ENCODE measurements at regions not wholly inside any gene's neighbourhood (a gene's known extent, or its start where the extent isn't known, plus 50 kb on each side); places are given as distances from the start of the nearest gene placed in this dataset.
"Not testable (repeated sequence)": the region's sequence is repeated elsewhere in the genome, so short reads cannot be mapped to it uniquely, and the experiment has no call there.

DNA sequence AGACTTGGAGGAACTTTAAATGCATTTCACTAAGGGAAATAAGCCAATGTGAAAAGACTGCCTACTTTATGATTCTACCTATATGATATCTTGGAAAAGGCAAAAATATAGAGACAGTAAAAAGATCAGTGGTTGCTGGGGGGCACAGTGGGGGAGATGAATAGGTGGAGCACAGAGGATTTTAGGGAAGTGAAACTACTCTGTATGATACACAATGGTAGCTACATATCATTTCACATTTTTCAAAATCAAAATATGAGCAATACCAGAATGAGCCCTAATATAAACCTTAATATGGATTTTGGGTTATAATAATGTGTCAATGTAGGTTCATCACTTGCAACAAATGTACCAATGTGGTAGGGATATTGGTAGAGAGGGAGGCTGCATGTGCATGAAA, 161.4 kb upstream of the HTR1E start:
- no peak overlapping the region for H3K27ac ChIP-seq
- TF ChIP-seq, protein P1, sequence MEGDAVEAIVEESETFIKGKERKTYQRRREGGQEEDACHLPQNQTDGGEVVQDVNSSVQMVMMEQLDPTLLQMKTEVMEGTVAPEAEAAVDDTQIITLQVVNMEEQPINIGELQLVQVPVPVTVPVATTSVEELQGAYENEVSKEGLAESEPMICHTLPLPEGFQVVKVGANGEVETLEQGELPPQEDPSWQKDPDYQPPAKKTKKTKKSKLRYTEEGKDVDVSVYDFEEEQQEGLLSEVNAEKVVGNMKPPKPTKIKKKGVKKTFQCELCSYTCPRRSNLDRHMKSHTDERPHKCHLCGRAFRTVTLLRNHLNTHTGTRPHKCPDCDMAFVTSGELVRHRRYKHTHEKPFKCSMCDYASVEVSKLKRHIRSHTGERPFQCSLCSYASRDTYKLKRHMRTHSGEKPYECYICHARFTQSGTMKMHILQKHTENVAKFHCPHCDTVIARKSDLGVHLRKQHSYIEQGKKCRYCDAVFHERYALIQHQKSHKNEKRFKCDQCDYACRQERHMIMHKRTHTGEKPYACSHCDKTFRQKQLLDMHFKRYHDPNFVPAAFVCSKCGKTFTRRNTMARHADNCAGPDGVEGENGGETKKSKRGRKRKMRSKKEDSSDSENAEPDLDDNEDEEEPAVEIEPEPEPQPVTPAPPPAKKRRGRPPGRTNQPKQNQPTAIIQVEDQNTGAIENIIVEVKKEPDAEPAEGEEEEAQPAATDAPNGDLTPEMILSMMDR (IDR thresholded peaks at IDR 0.05), result no peak
- no peak for TF ChIP-seq POLR2A (IDR thresholded peaks at IDR 0.05)
- H3K4me3 ChIP-seq, result no peak overlapping the region
- H3K4me1 ChIP-seq, result no peaks in the 10 kb centered on the region
- no peaks in the 10 kb centered on the region for H3K36me3 ChIP-seq
- no peak for DNase-seq
- no peaks in the 10 kb centered on the region for H3K27me3 ChIP-seq
- no peaks in the 10 kb centered on the region for H3K9me3 ChIP-seq

DNA sequence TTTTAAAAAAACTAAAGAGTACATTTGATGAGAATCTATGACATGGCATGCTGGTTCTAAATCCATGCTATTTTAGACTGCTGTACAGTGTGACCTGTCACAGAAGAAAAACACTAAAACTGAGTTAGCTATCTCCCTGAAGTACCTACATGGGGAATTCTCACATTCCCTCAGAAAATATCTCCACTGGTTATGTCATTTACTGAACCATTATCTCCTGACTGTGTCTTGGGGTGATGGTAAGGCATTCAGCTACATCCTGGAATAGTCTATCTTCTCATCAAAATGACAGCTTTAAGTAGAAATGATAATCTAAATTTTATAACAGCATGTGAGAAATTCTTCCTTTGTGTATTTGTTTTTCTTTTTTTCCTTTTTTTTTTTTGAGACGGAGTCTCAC, 172.1 kb upstream of the HTR1E start:
- H3K36me3 ChIP-seq, result no peaks in the 10 kb centered on the region
- H3K27ac ChIP-seq, result no peak overlapping the region
- H3K4me3 ChIP-seq, result no peak overlapping the region
- H3K4me1 ChIP-seq, result no peaks in the 10 kb centered on the region
- H3K27me3 ChIP-seq, result no peaks in the 10 kb centered on the region
- peaks cover 0 to under 1% (median 0%) of the 10 kb centered on the region in 4 donors for H3K9me3 ChIP-seq
- no peak for DNase-seq
- TF ChIP-seq, protein P1 (IDR thresholded peaks at IDR 0.05), result no peak
- no peak for TF ChIP-seq POLR2A (IDR thresholded peaks at IDR 0.05)

DNA sequence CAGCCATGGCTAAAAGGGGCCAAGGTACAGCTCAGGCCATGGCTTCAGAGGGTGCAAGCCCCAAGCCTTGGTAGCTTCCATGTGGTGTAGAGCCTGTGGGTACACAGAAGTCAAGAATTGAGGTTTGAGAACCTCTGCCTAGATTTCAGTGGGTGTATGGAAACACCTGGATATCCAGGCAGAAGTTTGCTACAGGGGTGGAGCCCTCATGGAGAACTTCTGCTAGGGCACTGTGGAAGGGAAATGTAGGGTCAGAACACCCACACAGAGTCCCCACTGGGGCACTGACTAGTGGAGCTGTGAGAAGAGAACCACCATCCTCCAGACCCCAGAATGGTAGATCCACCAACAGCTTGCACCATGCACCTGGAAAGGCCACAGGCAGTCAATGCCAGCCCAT, 177.4 kb upstream of the HTR1E start:
- H3K4me1 ChIP-seq, H3K36me3 ChIP-seq, DNase-seq, H3K4me3 ChIP-seq, H3K27me3 ChIP-seq, H3K27ac ChIP-seq: not testable (repeated sequence)
- peaks cover 0 to 11% (median 0%) of the 10 kb centered on the region in 4 donors for H3K9me3 ChIP-seq

DNA sequence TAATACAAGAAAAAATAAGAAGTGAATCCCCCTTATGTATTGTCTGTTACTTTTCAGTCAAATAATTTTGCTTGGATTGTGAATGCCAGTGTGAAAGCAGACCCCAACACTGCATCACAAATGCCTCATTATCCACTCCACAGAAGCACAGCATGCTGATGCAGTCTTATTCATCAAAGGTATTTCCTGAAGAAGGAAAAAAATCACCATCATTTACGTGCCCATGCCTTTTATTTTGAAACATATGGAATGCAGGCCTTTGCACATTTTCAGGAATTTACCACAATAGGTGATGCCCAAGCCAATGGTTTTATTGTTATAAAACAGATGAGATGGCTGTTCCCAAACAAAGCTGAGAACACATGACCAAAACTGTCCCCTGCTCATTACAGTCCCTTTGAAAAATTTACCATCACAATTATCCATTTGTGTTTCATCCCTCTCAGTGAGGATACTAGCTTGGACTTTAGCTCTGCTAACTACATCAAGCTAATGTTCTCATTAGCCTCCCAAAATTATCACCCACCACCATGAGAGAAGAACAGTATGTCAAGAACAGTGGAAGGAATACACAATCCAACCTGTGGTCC, 180.6 kb upstream of the HTR1E start:
- no peaks in the 10 kb centered on the region for H3K4me1 ChIP-seq
- H3K9me3 ChIP-seq, result peaks cover 0 to 11% (median 0%) of the 10 kb centered on the region in 4 donors
- H3K27ac ChIP-seq, result no peak overlapping the region
- no peak overlapping the region for H3K4me3 ChIP-seq
- no peak for TF ChIP-seq POLR2A (IDR thresholded peaks at IDR 0.05)
- TF ChIP-seq, protein P1 (IDR thresholded peaks at IDR 0.05), result no peak
- H3K36me3 ChIP-seq, result no peaks in the 10 kb centered on the region
- DNase-seq, result no peak
- H3K27me3 ChIP-seq, result no peaks in the 10 kb centered on the region

DNA sequence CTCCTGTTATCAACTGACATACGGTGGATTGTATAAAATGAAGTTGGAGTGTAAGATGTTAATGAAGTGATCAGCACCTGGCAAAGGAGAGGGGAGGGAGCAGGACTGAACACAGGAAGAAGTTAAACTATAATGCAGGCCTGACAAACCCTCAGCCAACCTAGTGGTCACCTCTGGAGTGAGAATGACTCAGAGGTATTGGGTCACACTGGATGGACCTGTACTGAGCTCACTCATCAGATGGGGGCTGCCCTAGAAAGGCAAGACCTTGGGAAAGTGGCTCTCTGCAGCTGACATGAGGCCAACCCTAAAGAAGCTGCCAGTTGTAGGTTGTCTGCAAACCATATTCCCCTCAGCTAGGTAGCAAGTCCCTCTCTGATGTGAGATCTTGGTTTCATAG, 193.3 kb upstream of the HTR1E start:
- TF ChIP-seq, protein P1 (IDR thresholded peaks at IDR 0.05), result no peak
- TF ChIP-seq POLR2A (IDR thresholded peaks at IDR 0.05), result no peak
- Histone ChIP-seq H3K4me3 (no peak overlapping the region), H3K36me3 (no peaks in the 10 kb centered on the region), H3K27ac (no peak overlapping the region), H3K4me1 (no peaks in the 10 kb centered on the region), H3K9me3 (no peaks in the 10 kb centered on the region), H3K27me3 (no peaks in the 10 kb centered on the region)
- no peak for DNase-seq

DNA sequence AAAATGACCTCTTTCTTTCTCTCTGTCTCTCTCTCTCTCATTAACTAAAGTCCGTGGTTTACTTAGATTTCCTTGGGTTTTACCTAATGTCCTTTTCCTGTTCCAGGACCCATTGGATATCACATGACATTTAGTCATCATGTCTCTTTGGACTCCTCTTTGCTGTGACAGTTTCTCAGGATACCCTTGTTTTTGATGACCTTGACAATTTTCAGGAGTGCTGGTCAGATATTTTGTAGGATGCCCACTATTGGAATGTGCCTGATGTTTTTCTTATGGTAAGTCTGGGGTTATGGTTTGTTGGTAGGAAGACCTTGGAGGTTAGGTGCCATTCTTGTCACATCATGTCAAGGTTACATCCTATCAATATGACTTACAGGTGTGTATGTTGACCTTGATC, 199.2 kb upstream of the HTR1E start:
- H3K27ac ChIP-seq, result no peak overlapping the region
- no peak for DNase-seq
- no peaks in the 10 kb centered on the region for H3K27me3 ChIP-seq
- no peaks in the 10 kb centered on the region for H3K9me3 ChIP-seq
- TF ChIP-seq POLR2A (IDR thresholded peaks at IDR 0.05), result no peak
- TF ChIP-seq, protein P1 (IDR thresholded peaks at IDR 0.05), result no peak
- no peaks in the 10 kb centered on the region for H3K36me3 ChIP-seq
- no peak overlapping the region for H3K4me3 ChIP-seq
- no peaks in the 10 kb centered on the region for H3K4me1 ChIP-seq

DNA sequence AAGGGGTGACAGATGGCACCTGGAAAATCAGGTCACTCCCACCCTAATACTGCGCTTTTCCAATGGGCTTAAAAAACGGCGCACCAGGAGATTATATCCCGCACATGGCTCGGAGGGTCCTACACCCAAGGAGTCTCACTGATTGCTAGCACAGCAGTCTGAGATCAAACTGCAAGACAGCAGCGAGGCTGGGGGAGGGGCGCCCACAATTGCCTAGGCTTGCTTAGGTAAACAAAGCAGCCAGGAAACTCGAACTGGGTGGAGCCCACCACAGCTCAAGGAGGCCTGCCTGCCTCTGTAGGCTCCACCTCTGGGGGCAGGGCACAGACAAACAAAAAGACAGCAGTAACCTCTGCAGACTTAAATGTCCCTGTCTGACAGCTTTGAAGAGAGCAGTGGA, 205.7 kb upstream of the HTR1E start:
- not testable (repeated sequence) for H3K27ac ChIP-seq, H3K36me3 ChIP-seq, H3K4me1 ChIP-seq, H3K27me3 ChIP-seq, DNase-seq, H3K4me3 ChIP-seq, H3K9me3 ChIP-seq

DNA sequence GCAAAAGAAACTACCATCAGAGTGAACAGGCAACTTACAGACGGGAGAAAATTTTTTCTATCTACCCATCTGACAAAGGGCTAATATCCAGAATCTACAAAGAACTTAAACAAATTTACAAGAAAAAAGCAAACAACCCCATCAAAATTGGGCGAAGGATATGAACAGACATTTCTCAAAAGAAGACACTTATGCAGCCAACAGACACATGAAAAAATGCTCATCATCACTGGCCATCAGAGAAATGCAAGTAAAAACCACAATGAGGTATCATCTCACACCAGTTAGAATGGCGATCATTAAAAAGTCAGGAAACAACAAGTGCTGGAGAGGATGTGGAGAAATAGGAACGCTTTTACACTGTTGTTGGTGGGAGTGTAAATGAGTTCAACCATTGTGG, 206.6 kb upstream of the HTR1E start:
- H3K4me1 ChIP-seq, H3K27ac ChIP-seq, H3K4me3 ChIP-seq, DNase-seq, H3K9me3 ChIP-seq, H3K27me3 ChIP-seq, H3K36me3 ChIP-seq: not testable (repeated sequence)
